Transverse colon (tissue), 4 donors: ENCODE measurements at regions not wholly inside any gene's neighbourhood (a gene's known extent, or its start where the extent isn't known, plus 50 kb on each side); places are given as distances from the start of the nearest gene placed in this dataset.

Experiments
- DNase-seq: peaks from one replicate; pipeline ENCODE4 v3.0.0-alpha.2; 2019
- H3K27ac ChIP-seq, 4 donors: fragments of 200-600 bp; sonication (generic); 2 replicates each; pipeline ENCODE4 v1.5.1; 2016 to 2018; ENCODE audit warnings: inconsistent platforms in 4 of 4
- H3K27me3 ChIP-seq: fragments of 200-600 bp; sonication (generic); 2 replicates; pipeline ENCODE4 v1.5.1; 2017; ENCODE audit warnings: inconsistent platforms
- H3K36me3 ChIP-seq, 4 donors: fragments of 200-600 bp; sonication (generic); 2 replicates each; pipeline ENCODE4 v1.5.1; 2017 to 2019; ENCODE audit warnings: inconsistent platforms in 4 of 4
- H3K4me1 ChIP-seq, 4 donors: fragments of 200-600 bp; sonication (generic); 2 replicates each; pipeline ENCODE4 v1.5.1; 2017 to 2020; ENCODE audit warnings: inconsistent platforms in 4 of 4
- H3K4me3 ChIP-seq, 4 donors: fragments of 200-600 bp; sonication (generic); 1 replicate in 1 of 4; 2 replicates in 3 of 4; pipeline versions ENCODE4 v1.5.1 to v1.6.1; 2017 to 2019; ENCODE audit warnings: inconsistent platforms in 4 of 4
- H3K9me3 ChIP-seq, 2 donors: fragments of 200-600 bp; sonication (generic); 2 replicates each; pipeline ENCODE4 v1.5.1; 2017 to 2019; ENCODE audit warnings: inconsistent platforms in 2 of 2
- EP300 ChIP-seq: sonication (generic); formaldehyde crosslinking; IDR thresholded peaks from one replicate; pipeline ENCODE4 v1.6.1; 2017; ENCODE audit warnings: antibody characterized with exemption, low read depth
- POLR2A ChIP-seq: fragments of 450-650 bp; IDR thresholded peaks from one replicate; pipeline ENCODE4 v1.6.1; 2016; ENCODE audit warnings: antibody characterized with exemption, mild to moderate bottlenecking, moderate library complexity
- POLR2AphosphoS5 ChIP-seq, 3 donors: sonication (generic); formaldehyde crosslinking; IDR thresholded peaks; one replicate each; pipeline ENCODE4 v1.6.1; 2016; ENCODE audit warnings: antibody characterized with exemption in 3 of 3
- WGBS, 2 donors: methylation state at CpG; one replicate each; pipeline ENCODE4 v1.1.5; 2018; ENCODE audit warnings: low coverage in 1 of 2; 5-methylcytosine and 5-hydroxymethylcytosine counted together
- in situ Hi-C, 4 donors: fragments of 200-750 bp; cut with MboI; loops; one replicate each; pipeline versions ENCODE4 v1.15.0 to v1.15.1; 2017; ENCODE audit warnings: low sequenced_read_pairs in 3 of 4, low pct_ligation_motif_present in 1 of 4, low pct_unique_long_range_greater_than_20kb in 1 of 4
- intact Hi-C: fragments of 100-400 bp; cut with DNase I; formaldehyde crosslinking; loops from one replicate; pipeline ENCODE4 v1.15.1; 2023; ENCODE audit warnings: low total_unique reads
- TF ChIP-seq, protein P1 (sequence below), 5 experiments: fragments of 200-600 bp in 3 of 5; fragments of 450-650 bp in 2 of 5; sonication (generic) in 3 of 5; IDR thresholded peaks; 1 replicate in 2 of 5; 2 replicates in 3 of 5; pipeline ENCODE4 v1.5.1; 2016 to 2017; ENCODE audit warnings: antibody characterized with exemption in 5 of 5, inconsistent platforms in 3 of 5, mild to moderate bottlenecking in 2 of 5, moderate library complexity in 1 of 5

DNA sequence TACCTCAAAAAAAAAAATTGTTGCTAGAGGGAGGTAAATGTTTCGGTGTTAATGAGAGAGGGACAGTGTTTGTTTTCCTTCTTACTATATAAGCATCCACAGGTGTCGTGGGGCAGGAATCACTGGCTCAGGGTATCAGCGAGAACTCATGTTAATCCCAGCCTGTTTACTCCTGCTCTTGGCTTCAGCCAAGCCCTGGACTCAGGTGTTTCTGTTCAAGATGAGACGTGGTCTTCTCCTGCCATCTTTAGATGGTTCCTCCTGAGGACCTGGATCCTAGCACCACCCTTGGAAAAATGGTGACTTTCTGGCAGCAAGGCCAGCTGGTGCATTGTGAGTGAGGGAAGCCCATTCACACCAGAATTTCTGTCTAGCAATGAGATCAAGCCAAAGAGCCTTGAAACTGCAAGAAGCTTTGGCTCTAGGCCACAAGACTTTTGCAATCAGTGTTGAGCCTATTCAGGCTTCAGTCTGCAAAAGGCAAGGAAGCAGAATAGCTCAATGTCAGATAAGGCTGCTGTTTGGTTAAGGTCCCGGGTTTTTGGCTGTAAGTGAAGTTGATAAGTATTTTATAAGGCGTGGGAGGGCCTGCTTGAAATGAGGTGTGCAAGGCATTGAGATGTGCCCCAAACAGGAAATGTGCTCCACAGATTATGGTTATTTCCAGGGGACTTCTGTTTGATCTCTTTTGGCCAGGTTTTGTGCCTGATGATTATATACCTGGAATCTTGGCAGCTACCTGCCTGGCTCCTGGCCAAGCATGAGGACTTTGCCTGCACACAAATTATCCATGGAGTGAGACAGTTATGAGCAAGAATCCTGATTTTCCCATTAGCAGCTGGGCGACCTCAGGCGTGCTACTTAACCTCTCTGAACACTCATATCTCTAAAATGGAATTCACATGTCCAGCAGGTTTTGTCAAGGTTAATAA lies 99.8 kb downstream of the TENT4A start:
- peaks cover 10% of the 10 kb centered on the region for H3K27me3 ChIP-seq
- 50 to 66% methylated on average over 4 to 8 of the region's 8 CpGs for WGBS, 2 donors
- no peaks in the 10 kb centered on the region for H3K36me3 ChIP-seq
- H3K27ac ChIP-seq, result no peak overlapping the region
- H3K9me3 ChIP-seq, result no peaks in the 10 kb centered on the region
- peaks cover 0 to 13% (median 6%) of the 10 kb centered on the region in 4 donors for H3K4me1 ChIP-seq
- H3K4me3 ChIP-seq, result no peak overlapping the region
- in situ Hi-C loops, result loop anchor here in 1 of 4 donors (25.0 kb wide), 1 partner anchor 574 kb away; the partner anchor contains the start of gene ADCY2
- DNase-seq, result peak; percentile 78
- intact Hi-C loops, result no loop called here
- no peak for TF ChIP-seq EP300
- TF ChIP-seq POLR2AphosphoS5 (IDR thresholded peaks at IDR 0.05), result no peak
- TF ChIP-seq POLR2A, result no peak

DNA sequence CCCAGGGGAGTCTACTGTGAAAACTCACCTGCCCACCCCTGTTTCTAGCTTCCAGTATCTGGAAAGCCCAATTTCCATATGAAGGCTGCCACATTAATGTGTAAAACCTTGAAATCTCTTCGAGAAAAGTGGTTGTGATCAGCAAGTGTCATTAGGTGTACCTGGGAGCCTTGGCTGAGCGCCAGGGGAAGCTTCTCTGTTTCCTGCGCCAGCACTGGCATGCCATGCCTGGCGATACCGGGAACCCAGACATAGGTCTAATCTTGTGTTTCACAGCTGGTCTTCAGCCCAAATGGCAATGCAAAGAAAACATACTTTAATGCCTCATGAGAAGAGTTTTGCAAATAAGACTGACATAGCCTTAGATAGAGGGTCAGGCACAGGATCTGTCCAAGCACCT lies 101.6 kb downstream of the TENT4A start:
- peak; percentile 33 for DNase-seq
- no peak overlapping the region for H3K4me3 ChIP-seq
- WGBS, 2 donors, result 58 to 80% methylated on average over 1 to 5 of the region's 5 CpGs
- no peaks in the 10 kb centered on the region for H3K9me3 ChIP-seq
- H3K27me3 ChIP-seq, result peaks cover 28% of the 10 kb centered on the region
- no peak overlapping the region for H3K27ac ChIP-seq
- peaks cover 0 to 13% (median 6%) of the 10 kb centered on the region in 4 donors for H3K4me1 ChIP-seq
- TF ChIP-seq POLR2A, result no peak
- intact Hi-C loops, result loop anchor here (5.0 kb wide), 1 partner anchor 577 kb away; no protein-coding TSS in a partner anchor
- in situ Hi-C loops, result loop anchor here in 1 of 4 donors (25.0 kb wide), 1 partner anchor 572 kb away; the partner anchor contains the start of gene ADCY2
- H3K36me3 ChIP-seq, result no peaks in the 10 kb centered on the region

DNA sequence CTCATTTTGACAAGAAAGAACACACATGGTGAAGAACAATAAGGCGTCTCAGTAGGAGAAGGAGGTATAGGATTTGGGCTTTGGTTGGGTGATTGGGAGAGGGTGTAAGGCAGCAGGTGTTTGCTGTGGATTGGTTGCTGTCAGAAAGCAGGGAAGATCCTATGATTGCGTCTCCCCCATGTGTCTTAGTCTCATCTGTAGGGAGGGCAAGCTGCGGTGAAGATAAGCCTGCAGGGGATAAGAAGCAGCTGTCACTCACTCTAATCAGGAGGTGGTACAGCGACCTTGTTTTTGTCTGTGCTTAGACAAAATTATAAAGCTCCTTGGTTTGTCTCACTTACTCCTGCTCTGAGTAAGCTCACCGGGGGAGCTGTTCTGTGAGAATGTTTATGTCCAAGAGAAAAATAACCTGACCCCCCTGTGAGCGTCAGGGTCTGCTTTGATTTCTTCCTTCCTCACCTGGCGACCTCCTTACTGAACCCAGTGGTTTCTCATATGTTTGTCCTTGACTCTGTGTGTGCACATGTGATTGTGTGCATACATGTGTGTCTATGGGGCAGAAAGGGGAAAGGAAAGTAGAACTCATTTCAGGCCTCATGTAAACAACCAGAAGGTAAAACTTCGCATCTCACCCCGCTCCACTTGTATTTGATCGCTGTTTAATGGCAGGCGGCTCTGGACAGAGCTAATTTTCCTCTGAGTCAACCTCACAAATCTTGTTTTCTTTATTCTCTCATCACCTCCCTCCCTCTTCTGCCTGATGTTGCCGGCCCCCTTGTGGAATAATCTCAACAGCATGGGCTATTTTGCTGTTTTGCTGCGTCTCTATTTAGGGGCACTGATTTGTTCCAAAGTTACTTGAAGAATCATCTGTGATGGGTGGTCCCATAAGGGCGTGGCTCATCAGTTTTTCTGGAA lies 105.6 kb downstream of the TENT4A start:
- H3K4me3 ChIP-seq, result no peak overlapping the region
- in situ Hi-C loops (loop anchor here in 1 of 4 donors (25.0 kb wide), 1 partner anchor 568 kb away; the partner anchor contains the start of gene ADCY2), intact Hi-C loops (loop anchor here (5.0 kb wide), 1 partner anchor 573 kb away; no protein-coding TSS in a partner anchor)
- H3K4me1 ChIP-seq, result peaks cover 0 to under 1% (median 0%) of the 10 kb centered on the region in 4 donors
- peaks cover 0 to 9% of the 10 kb centered on the region in 2 donors for H3K9me3 ChIP-seq
- no peak for TF ChIP-seq POLR2AphosphoS5 (IDR thresholded peaks at IDR 0.05)
- TF ChIP-seq POLR2A, result no peak
- no peak for TF ChIP-seq EP300
- TF ChIP-seq, protein P1, sequence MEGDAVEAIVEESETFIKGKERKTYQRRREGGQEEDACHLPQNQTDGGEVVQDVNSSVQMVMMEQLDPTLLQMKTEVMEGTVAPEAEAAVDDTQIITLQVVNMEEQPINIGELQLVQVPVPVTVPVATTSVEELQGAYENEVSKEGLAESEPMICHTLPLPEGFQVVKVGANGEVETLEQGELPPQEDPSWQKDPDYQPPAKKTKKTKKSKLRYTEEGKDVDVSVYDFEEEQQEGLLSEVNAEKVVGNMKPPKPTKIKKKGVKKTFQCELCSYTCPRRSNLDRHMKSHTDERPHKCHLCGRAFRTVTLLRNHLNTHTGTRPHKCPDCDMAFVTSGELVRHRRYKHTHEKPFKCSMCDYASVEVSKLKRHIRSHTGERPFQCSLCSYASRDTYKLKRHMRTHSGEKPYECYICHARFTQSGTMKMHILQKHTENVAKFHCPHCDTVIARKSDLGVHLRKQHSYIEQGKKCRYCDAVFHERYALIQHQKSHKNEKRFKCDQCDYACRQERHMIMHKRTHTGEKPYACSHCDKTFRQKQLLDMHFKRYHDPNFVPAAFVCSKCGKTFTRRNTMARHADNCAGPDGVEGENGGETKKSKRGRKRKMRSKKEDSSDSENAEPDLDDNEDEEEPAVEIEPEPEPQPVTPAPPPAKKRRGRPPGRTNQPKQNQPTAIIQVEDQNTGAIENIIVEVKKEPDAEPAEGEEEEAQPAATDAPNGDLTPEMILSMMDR (IDR thresholded peaks at IDR 0.05), result no peak
- H3K36me3 ChIP-seq, result no peaks in the 10 kb centered on the region
- peaks cover 34% of the 10 kb centered on the region for H3K27me3 ChIP-seq
- H3K27ac ChIP-seq, result no peak overlapping the region
- WGBS, 2 donors, result 40 to 46% methylated on average over 11 to 14 of the region's 14 CpGs
- no peak for DNase-seq

DNA sequence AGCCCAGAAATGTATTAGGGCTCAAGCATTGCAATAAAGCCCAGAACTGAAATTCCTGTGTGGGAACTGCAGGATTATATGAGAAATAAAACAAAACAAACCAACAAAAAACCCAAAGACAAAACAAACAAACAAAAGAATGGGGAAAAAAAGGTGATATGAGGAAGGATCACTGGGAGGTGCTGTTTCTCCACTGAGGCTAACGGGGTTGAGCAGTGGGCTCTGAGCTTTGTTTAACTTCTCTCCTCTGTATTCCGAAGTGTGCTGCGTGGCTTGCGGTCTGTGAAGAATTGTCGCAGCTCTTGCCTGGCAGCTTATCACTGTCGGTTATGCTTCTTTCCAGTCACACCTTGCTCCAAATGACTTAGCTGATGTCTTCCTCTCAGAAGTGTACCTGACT lies 106.3 kb downstream of the TENT4A start:
- DNase-seq, result no peak
- no peaks in the 10 kb centered on the region for H3K4me1 ChIP-seq
- TF ChIP-seq EP300, result no peak
- TF ChIP-seq, protein P1 (IDR thresholded peaks at IDR 0.05), result peak in 1 of 5 experiments; percentile 5
- H3K4me3 ChIP-seq, result no peak overlapping the region
- WGBS, 2 donors, result 0 to 48% methylated on average over 1 to 6 of the region's 6 CpGs
- in situ Hi-C loops (loop anchor here in 1 of 4 donors (25.0 kb wide), 1 partner anchor 568 kb away; the partner anchor contains the start of gene ADCY2), intact Hi-C loops (loop anchor here (5.0 kb wide), 1 partner anchor 573 kb away; no protein-coding TSS in a partner anchor)
- H3K27me3 ChIP-seq, result peaks cover 34% of the 10 kb centered on the region
- H3K36me3 ChIP-seq, result no peaks in the 10 kb centered on the region
- no peak overlapping the region for H3K27ac ChIP-seq
- peaks cover 0 to 9% of the 10 kb centered on the region in 2 donors for H3K9me3 ChIP-seq
